ENCODE measurements at regions not wholly inside any gene's neighbourhood (a gene's known extent, or its start where the extent isn't known, plus 50 kb on each side); places are given as distances from the start of the nearest gene placed in this dataset.
"Not testable (repeated sequence)": the region's sequence is repeated elsewhere in the genome, so short reads cannot be mapped to it uniquely, and the experiment has no call there.

GRCh38 chr17:62264974-62265373 lies 115.4 kb upstream of the EFCAB3 start:
- TF ChIP-seq PREB (CRISPR knock-in tag; IDR thresholded peaks at IDR 0.05); RNF219 (CRISPR knock-in tag; IDR thresholded peaks at IDR 0.05); ZNF367 (CRISPR knock-in tag; IDR thresholded peaks at IDR 0.05; ENCODE audit: borderline replicate concordance); POLR2A (IDR thresholded peaks at IDR 0.05; ENCODE audit: insufficient read depth in 1 of 2, low read depth in 2 of 2, low read length in 2 of 2); ZNF747 (CRISPR knock-in tag; IDR thresholded peaks at IDR 0.05; ENCODE audit: borderline replicate concordance); ZNF589 (CRISPR knock-in tag; conservative IDR thresholded peaks at IDR 0.05); ZNF629 (CRISPR knock-in tag; conservative IDR thresholded peaks at IDR 0.05); MYC (CRISPR knock-in tag; IDR thresholded peaks at IDR 0.05; ENCODE audit: borderline replicate concordance): not testable (repeated sequence)

All from HepG2 (cell line).